ENCODE measurements at regions not wholly inside any gene's neighbourhood (a gene's known extent, or its start where the extent isn't known, plus 50 kb on each side); places are given as distances from the start of the nearest gene placed in this dataset.

DNA sequence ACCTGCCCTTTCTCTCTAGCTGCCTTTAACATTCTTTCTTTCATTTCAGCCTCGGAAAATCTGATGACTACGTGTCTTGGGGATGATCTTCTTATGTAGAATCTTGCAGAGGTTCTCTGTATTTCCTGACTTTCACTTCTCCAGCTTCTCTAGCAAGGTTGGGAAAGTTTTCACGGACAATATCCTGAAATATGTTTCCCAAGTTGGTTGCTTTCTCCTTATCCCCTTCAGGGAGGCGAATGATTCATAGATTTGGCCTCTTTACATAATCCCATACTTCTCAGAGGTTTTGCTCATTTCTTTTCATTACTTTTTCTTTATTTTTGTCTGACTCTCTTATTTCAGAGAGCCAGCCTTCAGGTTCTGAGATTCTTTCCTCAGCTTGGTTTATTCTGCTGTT, 62.1 kb upstream of the CCDC54 start:
- no peak for DNase-seq

DNA sequence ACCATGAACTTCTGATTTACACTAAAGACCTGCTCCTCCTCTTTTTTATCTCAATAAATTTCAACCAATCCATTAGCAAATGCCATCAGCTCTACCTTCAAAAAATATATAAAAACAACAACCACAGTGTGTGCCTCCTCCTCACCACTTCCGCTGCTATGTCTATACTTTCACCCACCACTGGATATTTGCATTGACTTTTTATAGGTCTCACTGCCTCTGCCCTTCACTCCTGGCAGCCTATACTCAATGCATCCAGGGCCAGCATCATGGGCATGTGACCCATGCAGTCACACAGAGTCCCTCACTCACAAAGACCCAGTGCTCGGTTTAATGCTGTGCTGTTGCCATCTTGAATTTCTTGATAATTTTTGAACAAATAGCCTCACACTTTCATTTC, 53.5 kb upstream of the CCDC54 start:
- no peak for DNase-seq

DNA sequence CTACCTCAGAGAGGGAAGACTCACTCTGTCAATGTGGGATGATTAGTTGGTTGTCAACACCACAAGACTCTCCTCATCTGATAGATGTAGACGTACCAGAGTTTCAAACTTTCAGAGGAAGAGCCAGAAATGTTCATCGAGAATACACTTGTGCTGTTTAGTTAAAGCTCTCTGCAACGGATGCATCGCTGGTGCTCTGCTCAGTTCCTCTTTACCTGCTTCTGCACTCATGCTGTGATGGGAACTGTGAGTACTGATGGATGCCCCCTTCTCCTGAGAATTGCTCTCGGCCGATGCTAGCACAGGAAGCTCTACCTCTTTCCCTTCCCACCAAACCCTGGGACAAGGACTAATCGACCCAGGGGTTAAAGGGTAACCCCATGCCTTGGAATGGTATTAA, 51.8 kb upstream of the CCDC54 start:
- DNase-seq: no peak
